ENCODE measurements at regions not wholly inside any gene's neighbourhood (a gene's known extent, or its start where the extent isn't known, plus 50 kb on each side); places are given as distances from the start of the nearest gene placed in this dataset.
"Not testable (repeated sequence)": the region's sequence is repeated elsewhere in the genome, so short reads cannot be mapped to it uniquely, and the experiment has no call there.

- H3K9me3 ChIP-seq = peaks cover 0 to 28% (median 0%) of the 10 kb centered on the region in 4 donors
- WGBS, 2 donors = 96% methylated on average over 7 of the region's 7 CpGs
- TF ChIP-seq EP300 (IDR thresholded peaks at IDR 0.05) (no peak), POLR2A (IDR thresholded peaks at IDR 0.05) (no peak)
- TF ChIP-seq, protein P1, sequence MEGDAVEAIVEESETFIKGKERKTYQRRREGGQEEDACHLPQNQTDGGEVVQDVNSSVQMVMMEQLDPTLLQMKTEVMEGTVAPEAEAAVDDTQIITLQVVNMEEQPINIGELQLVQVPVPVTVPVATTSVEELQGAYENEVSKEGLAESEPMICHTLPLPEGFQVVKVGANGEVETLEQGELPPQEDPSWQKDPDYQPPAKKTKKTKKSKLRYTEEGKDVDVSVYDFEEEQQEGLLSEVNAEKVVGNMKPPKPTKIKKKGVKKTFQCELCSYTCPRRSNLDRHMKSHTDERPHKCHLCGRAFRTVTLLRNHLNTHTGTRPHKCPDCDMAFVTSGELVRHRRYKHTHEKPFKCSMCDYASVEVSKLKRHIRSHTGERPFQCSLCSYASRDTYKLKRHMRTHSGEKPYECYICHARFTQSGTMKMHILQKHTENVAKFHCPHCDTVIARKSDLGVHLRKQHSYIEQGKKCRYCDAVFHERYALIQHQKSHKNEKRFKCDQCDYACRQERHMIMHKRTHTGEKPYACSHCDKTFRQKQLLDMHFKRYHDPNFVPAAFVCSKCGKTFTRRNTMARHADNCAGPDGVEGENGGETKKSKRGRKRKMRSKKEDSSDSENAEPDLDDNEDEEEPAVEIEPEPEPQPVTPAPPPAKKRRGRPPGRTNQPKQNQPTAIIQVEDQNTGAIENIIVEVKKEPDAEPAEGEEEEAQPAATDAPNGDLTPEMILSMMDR (IDR thresholded peaks at IDR 0.05) = no peak
- H3K36me3 ChIP-seq = no peaks in the 10 kb centered on the region
- no peak for DNase-seq (ENCODE audit: low spot score in 2 of 2)
- no peaks in the 10 kb centered on the region for H3K27me3 ChIP-seq
- H3K4me3 ChIP-seq = no peak overlapping the region
- H3K27ac ChIP-seq = no peak overlapping the region
- no peaks in the 10 kb centered on the region for H3K4me1 ChIP-seq
Observed at GRCh38 chr22:49390954-49391353, 436.7 kb downstream of the BRD1 start.

GRCh38 chr22:49383909-49384308 lies 443.8 kb downstream of the BRD1 start:
- not testable (repeated sequence) for H3K36me3 ChIP-seq; H3K27me3 ChIP-seq; H3K27ac ChIP-seq; DNase-seq (ENCODE audit: low spot score in 2 of 2); H3K4me3 ChIP-seq; H3K9me3 ChIP-seq; H3K4me1 ChIP-seq
- WGBS, 2 donors = 50 to 64% methylated on average over 6 of the region's 7 CpGs

DNA sequence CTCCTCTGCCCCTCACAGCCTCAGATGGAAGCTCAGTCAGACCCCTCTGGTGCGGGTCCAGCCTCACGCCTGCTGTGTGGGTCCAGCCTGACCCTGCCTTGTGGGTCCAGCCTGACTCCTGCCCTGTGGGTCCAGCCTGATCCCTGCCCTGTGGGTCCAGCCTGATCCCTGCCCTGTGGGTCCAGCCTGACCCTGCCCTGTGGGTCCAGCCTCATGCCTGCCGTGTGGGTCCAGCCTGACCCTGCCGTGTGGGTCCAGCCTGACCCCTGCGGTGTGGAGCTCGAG lies 445.3 kb downstream of the BRD1 start:
- H3K36me3 ChIP-seq = no peaks in the 10 kb centered on the region
- no peak overlapping the region for H3K4me3 ChIP-seq
- no peak for DNase-seq (ENCODE audit: low spot score in 2 of 2)
- H3K27ac ChIP-seq = no peak overlapping the region
- no peaks in the 10 kb centered on the region for H3K27me3 ChIP-seq
- TF ChIP-seq EP300 (IDR thresholded peaks at IDR 0.05) = no peak
- TF ChIP-seq, protein P1 (IDR thresholded peaks at IDR 0.05) = no peak
- H3K4me1 ChIP-seq = no peaks in the 10 kb centered on the region
- H3K9me3 ChIP-seq = no peaks in the 10 kb centered on the region
- 47 to 53% methylated on average over 5 to 6 of the region's 6 CpGs for WGBS, 2 donors

GRCh38 chr22:49381595-49382450 lies 445.9 kb downstream of the BRD1 start:
- no peaks in the 10 kb centered on the region for H3K36me3 ChIP-seq
- no peaks in the 10 kb centered on the region for H3K27me3 ChIP-seq
- no peak overlapping the region for H3K27ac ChIP-seq
- TF ChIP-seq, protein P1 (IDR thresholded peaks at IDR 0.05) = no peak
- TF ChIP-seq EP300 (IDR thresholded peaks at IDR 0.05) (no peak), POLR2A (IDR thresholded peaks at IDR 0.05) (no peak)
- no peaks in the 10 kb centered on the region for H3K4me1 ChIP-seq
- H3K9me3 ChIP-seq = no peaks in the 10 kb centered on the region
- H3K4me3 ChIP-seq = no peak overlapping the region
- WGBS, 2 donors = 55 to 59% methylated on average over 18 of the region's 18 CpGs
- DNase-seq (ENCODE audit: low spot score in 2 of 2) = no peak

- Histone ChIP-seq H3K27me3 (no peaks in the 10 kb centered on the region), H3K4me1 (no peaks in the 10 kb centered on the region), H3K36me3 (no peaks in the 10 kb centered on the region), H3K9me3 (no peaks in the 10 kb centered on the region), H3K27ac (no peak overlapping the region), H3K4me3 (no peak overlapping the region)
- WGBS, 2 donors = 45 to 67% methylated on average over 1 of the region's 1 CpG
- no peak for DNase-seq (ENCODE audit: low spot score in 2 of 2)
- TF ChIP-seq POLR2A (IDR thresholded peaks at IDR 0.05) (no peak), EP300 (IDR thresholded peaks at IDR 0.05) (no peak)
- TF ChIP-seq, protein P1 (IDR thresholded peaks at IDR 0.05) = no peak
Observed at GRCh38 chr22:49380828-49381114, 446.9 kb downstream of the BRD1 start.

All from tibial nerve (tissue), 4 donors.